K562 (cell line): ENCODE measurements at regions not wholly inside any gene's neighbourhood (a gene's known extent, or its start where the extent isn't known, plus 50 kb on each side); places are given as distances from the start of the nearest gene placed in this dataset.

Source experiments
- ATAC-seq: fragments of 200-7000 bp; cut with Tn5 transposase; 3 replicates; pipeline ENCODE4 v1.9.1; 2020; ENCODE audit warnings: moderate library complexity
- BruUV-seq: library from RNA; stranded (reverse); fragments of 400-500 nt; replicated peaks from 2 replicates; lab custom pipeline; 2021; lab: Mats Ljungman, UMichigan
- CTCF ChIA-PET: fragments of 300-600 bp; formaldehyde crosslinking; extraction: SDS; loops from one replicate; lab custom pipeline; 2021; ENCODE audit warnings: low intra/inter-chr PET ratio; lab: Yijun Ruan, JAX
- POLR2A ChIA-PET: fragments of 300-600, 350-650 bp; sonication (Branson Sonifier 250); formaldehyde crosslinking; extraction: SDS; loops from one replicate; lab custom pipeline; 2021; ENCODE audit warnings: antibody characterized with exemption, inconsistent platforms; lab: Yijun Ruan, JAX
- DNase-seq, 4 experiments: peaks; one replicate each; pipeline versions ENCODE4 v3.0.0 to v3.0.0-alpha.2; 2011 to 2018; ENCODE audit warnings: low spot score in 3 of 4, mixed read lengths in 3 of 4; ENCODE audit errors: extremely low read depth in 1 of 4
- FAIRE-seq: peaks from 2 replicates; lab custom pipeline; 2011; peaks lifted over from hg19 to GRCh38; lab: Jason Lieb, UNC
- H2AFZ ChIP-seq: 2 replicates; pipeline ENCODE4 v1.6.0; 2011; ENCODE audit warnings: low read depth, low read length, control low read depth, inconsistent platforms
- H3K27ac ChIP-seq: fragments of 200-600 bp; 3 replicates; pipeline ENCODE4 v1.8.0; 2011; ENCODE audit warnings: low read depth, mild to moderate bottlenecking, control low read depth, inconsistent platforms, low read length, moderate library complexity, mixed read lengths; ENCODE audit errors: extremely low read depth
- H3K27me3 ChIP-seq, 2 experiments: fragments of 300-600 bp in 1 of 2; 2 replicates in 1 of 2; 3 replicates in 1 of 2; pipeline versions ENCODE4 v1.6.0 to v1.8.0; 2011; ENCODE audit warnings: inconsistent platforms in 2 of 2, low read length in 2 of 2, mild to moderate bottlenecking in 1 of 2, mixed read lengths in 1 of 2, moderate library complexity in 1 of 2; ENCODE audit not compliant: control insufficient read depth in 2 of 2, insufficient read depth in 2 of 2
- H3K36me3 ChIP-seq: fragments of 300-600 bp; 3 replicates; pipeline ENCODE4 v1.8.0; 2011; ENCODE audit warnings: mild to moderate bottlenecking, low read length, inconsistent platforms; ENCODE audit not compliant: control insufficient read depth, insufficient read depth
- H3K4me1 ChIP-seq, 2 experiments: fragments of 200-600 bp in 1 of 2; replicated peaks in 1 of 2; 2 replicates in 1 of 2; 3 replicates in 1 of 2; pipeline versions ENCODE4 v1.5.1 to v1.8.0; 2011; ENCODE audit warnings: inconsistent platforms in 2 of 2, low read length in 2 of 2, mild to moderate bottlenecking in 1 of 2, mixed read lengths in 1 of 2, moderate library complexity in 1 of 2; ENCODE audit not compliant: control insufficient read depth in 2 of 2, insufficient read depth in 2 of 2
- H3K4me2 ChIP-seq: 2 replicates; pipeline ENCODE4 v1.6.1; 2011; ENCODE audit warnings: low read length, control low read depth, inconsistent platforms, mixed read lengths; ENCODE audit not compliant: insufficient read depth
- H3K4me3 ChIP-seq: fragments of 200-600 bp; sonication (generic), shearing (Covaris generic); 2 replicates; pipeline ENCODE4 v1.5.1; 2016; ENCODE audit warnings: control low read depth, inconsistent platforms
- H3K79me2 ChIP-seq: fragments of 200-600 bp; 3 replicates; pipeline ENCODE4 v1.8.0; 2011; ENCODE audit warnings: low read length, inconsistent platforms; ENCODE audit not compliant: control insufficient read depth, insufficient read depth
- H3K9ac ChIP-seq, 2 experiments: 2 replicates each; pipeline versions ENCODE4 v1.6.0 to v1.6.1; 2011; ENCODE audit warnings: low read depth in 2 of 2, low read length in 2 of 2, control low read depth in 1 of 2, inconsistent platforms in 1 of 2, mild to moderate bottlenecking in 1 of 2, mixed read lengths in 1 of 2; ENCODE audit not compliant: insufficient read depth in 1 of 2
- H3K9me1 ChIP-seq: one replicate; pipeline ENCODE4 v1.6.0; 2011; ENCODE audit warnings: inconsistent platforms, mild to moderate bottlenecking, low read length, moderate library complexity; ENCODE audit not compliant: control insufficient read depth, insufficient read depth
- H3K9me3 ChIP-seq: replicated peaks from 2 replicates; pipeline ENCODE4 v1.5.1; 2011; ENCODE audit warnings: low read depth, low read length, inconsistent platforms; ENCODE audit not compliant: control insufficient read depth, insufficient read depth
- H4K20me1 ChIP-seq: replicated peaks from 2 replicates; pipeline ENCODE4 v1.6.1; 2011; ENCODE audit warnings: low read length, inconsistent platforms, mixed read lengths; ENCODE audit not compliant: control insufficient read depth, insufficient read depth
- EHMT2 ChIP-seq: fragments of 450-650 bp; IDR thresholded peaks from 2 replicates; pipeline ENCODE4 v1.6.1; 2018; ENCODE audit warnings: antibody characterized with exemption
- EWSR1 ChIP-seq: fragments of 450-650 bp; IDR thresholded peaks from 2 replicates; pipeline ENCODE4 v1.6.1; 2018; ENCODE audit warnings: borderline replicate concordance, mild to moderate bottlenecking, low read depth, moderate library complexity; ENCODE audit not compliant: partially characterized antibody
- HOXB6 ChIP-seq: fragments of 250-450 bp; sonication (Bioruptor Pico); IDR thresholded peaks from 2 replicates; pipeline ENCODE4 v1.5.1; 2022; ENCODE audit warnings: mild to moderate bottlenecking, borderline replicate concordance
- MEIS2 ChIP-seq: fragments of 450-650 bp; IDR thresholded peaks from 2 replicates; pipeline ENCODE4 v1.6.1; 2014; ENCODE audit warnings: mild to moderate bottlenecking; ENCODE audit not compliant: partially characterized antibody
- MXD1 ChIP-seq: fragments of 250-450 bp; sonication (Bioruptor Pico); IDR thresholded peaks from 2 replicates; pipeline ENCODE4 v1.8.0; 2021; ENCODE audit warnings: borderline replicate concordance, mild to moderate bottlenecking, moderate library complexity; ENCODE audit not compliant: poor library complexity, severe bottlenecking
- PHTF2 ChIP-seq: fragments of 250-450 bp; sonication (Bioruptor Pico); IDR thresholded peaks from 2 replicates; pipeline ENCODE4 v1.5.0; 2021; ENCODE audit warnings: mild to moderate bottlenecking
- SAFB2 ChIP-seq: fragments of 200-400 bp; formaldehyde crosslinking; IDR thresholded peaks from 2 replicates; pipeline ENCODE4 v1.6.1; 2018; ENCODE audit warnings: borderline replicate concordance, low read length, low read depth, moderate library complexity; ENCODE audit not compliant: severe bottlenecking
- ZC3H8 ChIP-seq: fragments of 450-650 bp; IDR thresholded peaks from 2 replicates; pipeline ENCODE4 v1.6.1; 2017
- ZNF23 ChIP-seq: fragments of 250-450 bp; sonication (Bioruptor Pico); IDR thresholded peaks from 2 replicates; pipeline ENCODE4 v1.4.0; 2020; ENCODE audit warnings: mild to moderate bottlenecking
- ZNF398 ChIP-seq: fragments of 250-450 bp; sonication (Bioruptor Pico); IDR thresholded peaks from 2 replicates; pipeline ENCODE4 v1.8.0; 2021; ENCODE audit warnings: moderate library complexity, mild to moderate bottlenecking, inconsistent platforms
- ZNF644 ChIP-seq: fragments of 200-800 bp; sonication (Bioruptor generic); IDR thresholded peaks from 2 replicates; pipeline ENCODE4 v1.6.1; 2016; ENCODE audit warnings: low read depth, missing genetic modification characterization, missing compliant biosample characterization
- ZNF764 ChIP-seq: fragments of 250-450 bp; sonication (Bioruptor Pico); IDR thresholded peaks from 2 replicates; pipeline ENCODE4 v1.4.0; 2020; ENCODE audit warnings: low read depth, mild to moderate bottlenecking, moderate library complexity
- WGBS: fragments of 100-300 bp; shearing (Covaris generic); methylation state at CpG from one replicate; pipeline ENCODE4 v1.1.6; 2016; ENCODE audit warnings: low coverage, mixed read lengths; ENCODE audit not compliant: insufficient coverage; ENCODE audit errors: missing lambda C conversion rate; 5-methylcytosine and 5-hydroxymethylcytosine counted together
- in situ Hi-C: fragments of 300-500 bp; cut with MboI; formaldehyde crosslinking; loops from 4 replicates; pipeline ENCODE4 v1.15.0; 2018; ENCODE audit warnings: inconsistent platforms, mixed read lengths
- intact Hi-C: fragments of 100-400 bp; cut with micrococcal nuclease; formaldehyde crosslinking; loops from 2 replicates; pipeline ENCODE4 v1.14.2; 2022

GRCh38 chr1:81577004-81577697 lies 223.6 kb upstream of the ADGRL2 start:
- WGBS: 0% methylated on average over 7 of the region's 7 CpGs
- H4K20me1 ChIP-seq: no peaks in the 10 kb centered on the region
- no peak overlapping the region for H3K4me3 ChIP-seq
- no peak overlapping the region for H2AFZ ChIP-seq
- H3K4me1 ChIP-seq: no peaks in the 10 kb centered on the region
- TF ChIP-seq MEIS2 (no peak), HOXB6 (CRISPR knock-in tag) (no peak), PHTF2 (CRISPR knock-in tag) (no peak), SAFB2 (no peak), EWSR1 (no peak), ZNF398 (CRISPR knock-in tag) (no peak), ZC3H8 (no peak), ZNF23 (CRISPR knock-in tag) (no peak), EHMT2 (no peak), ZNF644 (no peak), MXD1 (no peak), ZNF764 (CRISPR knock-in tag) (no peak)
- TF ChIP-seq, all 486 proteins: peak for 0
- no peak for FAIRE-seq
- no peak for DNase-seq
- H3K9me3 ChIP-seq: no peaks in the 10 kb centered on the region
- H3K9ac ChIP-seq: no peak overlapping the region
- no TSS peak for BruUV-seq
- ChIA-PET POLR2A (no interaction called here), CTCF (no interaction called here)
- H3K27me3 ChIP-seq: no peaks in the 10 kb centered on the region
- in situ Hi-C loops: no loop called here
- no peaks in the 10 kb centered on the region for H3K9me1 ChIP-seq
- no peaks in the 10 kb centered on the region for H3K79me2 ChIP-seq
- no peak for ATAC-seq
- intact Hi-C loops: no loop called here
- H3K36me3 ChIP-seq: no peaks in the 10 kb centered on the region
- H3K4me2 ChIP-seq: no peak overlapping the region
- H3K27ac ChIP-seq: no peak overlapping the region
